Smooth muscle cell (in vitro differentiated cells): ENCODE measurements at regions not wholly inside any gene's neighbourhood (a gene's known extent, or its start where the extent isn't known, plus 50 kb on each side); places are given as distances from the start of the nearest gene placed in this dataset.

Experiments used
- DNase-seq: peaks from one replicate; lab custom pipeline; 2025; ENCODE audit not compliant: unreplicated experiment; lab: John Stamatoyannopoulos, UW
- H2AFZ ChIP-seq: fragments of 200-600 bp; sonication (generic); 2 replicates; pipeline ENCODE4 v1.6.0; 2016; ENCODE audit warnings: antibody characterized with exemption, low read depth, mild to moderate bottlenecking
- H3F3A ChIP-seq: fragments of 200-600 bp; sonication (generic); 2 replicates; pipeline ENCODE4 v1.6.0; 2017; ENCODE audit warnings: antibody characterized with exemption, low read depth
- H3K27ac ChIP-seq: fragments of 200-600 bp; sonication (generic); 2 replicates; pipeline ENCODE4 v1.5.1; 2016; ENCODE audit warnings: low read depth, mild to moderate bottlenecking
- H3K27me3 ChIP-seq: fragments of 200-600 bp; sonication (generic); 2 replicates; pipeline ENCODE4 v1.6.1; 2016; ENCODE audit warnings: low read depth, mild to moderate bottlenecking
- H3K36me3 ChIP-seq: fragments of 200-600 bp; sonication (generic); 2 replicates; pipeline ENCODE4 v1.5.1; 2016; ENCODE audit warnings: low read depth
- H3K4me1 ChIP-seq: fragments of 200-600 bp; sonication (generic); 2 replicates; pipeline ENCODE4 v1.5.1; 2016; ENCODE audit warnings: low read depth
- H3K4me2 ChIP-seq: fragments of 200-600 bp; sonication (generic); 2 replicates; pipeline ENCODE4 v1.6.0; 2016; ENCODE audit warnings: mild to moderate bottlenecking
- H3K4me3 ChIP-seq: fragments of 200-600 bp; sonication (generic); 2 replicates; pipeline ENCODE4 v1.5.1; 2016; ENCODE audit warnings: mild to moderate bottlenecking
- H3K79me2 ChIP-seq: fragments of 200-600 bp; sonication (generic); 2 replicates; pipeline ENCODE4 v1.6.0; 2016; ENCODE audit warnings: low read depth, mild to moderate bottlenecking
- H3K9ac ChIP-seq: fragments of 200-600 bp; sonication (generic); 2 replicates; pipeline ENCODE4 v1.6.0; 2016; ENCODE audit warnings: low read depth
- H3K9me3 ChIP-seq: fragments of 200-600 bp; sonication (generic); replicated peaks from 2 replicates; pipeline ENCODE4 v1.5.1; 2016; ENCODE audit warnings: low read depth
- H4K20me1 ChIP-seq: fragments of 200-600 bp; sonication (generic); 2 replicates; pipeline ENCODE4 v1.6.0; 2016; ENCODE audit warnings: low read depth
- WGBS: methylation state at CpG from one replicate; pipeline ENCODE4 v1.1.7; 2016; ENCODE audit warnings: low lambda C conversion rate; 5-methylcytosine and 5-hydroxymethylcytosine counted together
- TF ChIP-seq, protein P1 (sequence below): fragments of 200-600 bp; sonication (generic); IDR thresholded peaks from 2 replicates; pipeline ENCODE4 v1.5.1; 2017; ENCODE audit warnings: borderline replicate concordance, mild to moderate bottlenecking, antibody characterized with exemption; ENCODE audit not compliant: insufficient read depth, poor library complexity, severe bottlenecking

DNA sequence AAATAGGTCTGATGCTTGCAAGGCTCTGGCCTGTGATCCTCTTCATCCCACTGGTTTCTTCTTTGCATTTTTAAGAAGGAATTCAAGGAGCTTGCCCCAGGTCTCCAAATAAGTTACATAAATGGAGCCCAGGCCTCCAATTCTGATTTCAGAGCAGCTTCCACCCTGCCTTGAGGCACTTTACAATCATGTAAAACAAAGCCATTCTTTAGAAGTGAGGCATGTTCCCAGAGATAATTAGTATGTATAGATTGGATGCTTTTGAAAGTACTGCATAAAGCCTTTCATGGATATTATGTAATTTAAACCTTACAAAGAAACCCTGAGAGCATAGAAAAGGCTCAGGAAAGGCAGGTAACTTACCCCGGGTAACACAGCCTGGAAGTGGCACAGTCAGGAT is 466.5 kb downstream of the MIAT start:
- no peaks in the 10 kb centered on the region for H3K79me2 ChIP-seq
- H3K27ac ChIP-seq, result no peak overlapping the region
- no peaks in the 10 kb centered on the region for H3F3A ChIP-seq
- DNase-seq, result no peak
- H3K4me3 ChIP-seq, result no peak overlapping the region
- no peak overlapping the region for H3K9ac ChIP-seq
- H3K4me2 ChIP-seq, result no peak overlapping the region
- no peak overlapping the region for H2AFZ ChIP-seq
- no peaks in the 10 kb centered on the region for H4K20me1 ChIP-seq
- H3K4me1 ChIP-seq, result no peaks in the 10 kb centered on the region
- no peaks in the 10 kb centered on the region for H3K36me3 ChIP-seq
- WGBS, result 86% methylated on average over 1 of the region's 1 CpG
- TF ChIP-seq, protein P1, sequence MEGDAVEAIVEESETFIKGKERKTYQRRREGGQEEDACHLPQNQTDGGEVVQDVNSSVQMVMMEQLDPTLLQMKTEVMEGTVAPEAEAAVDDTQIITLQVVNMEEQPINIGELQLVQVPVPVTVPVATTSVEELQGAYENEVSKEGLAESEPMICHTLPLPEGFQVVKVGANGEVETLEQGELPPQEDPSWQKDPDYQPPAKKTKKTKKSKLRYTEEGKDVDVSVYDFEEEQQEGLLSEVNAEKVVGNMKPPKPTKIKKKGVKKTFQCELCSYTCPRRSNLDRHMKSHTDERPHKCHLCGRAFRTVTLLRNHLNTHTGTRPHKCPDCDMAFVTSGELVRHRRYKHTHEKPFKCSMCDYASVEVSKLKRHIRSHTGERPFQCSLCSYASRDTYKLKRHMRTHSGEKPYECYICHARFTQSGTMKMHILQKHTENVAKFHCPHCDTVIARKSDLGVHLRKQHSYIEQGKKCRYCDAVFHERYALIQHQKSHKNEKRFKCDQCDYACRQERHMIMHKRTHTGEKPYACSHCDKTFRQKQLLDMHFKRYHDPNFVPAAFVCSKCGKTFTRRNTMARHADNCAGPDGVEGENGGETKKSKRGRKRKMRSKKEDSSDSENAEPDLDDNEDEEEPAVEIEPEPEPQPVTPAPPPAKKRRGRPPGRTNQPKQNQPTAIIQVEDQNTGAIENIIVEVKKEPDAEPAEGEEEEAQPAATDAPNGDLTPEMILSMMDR, result no peak
- H3K27me3 ChIP-seq, result peaks cover 37% of the 10 kb centered on the region
- no peaks in the 10 kb centered on the region for H3K9me3 ChIP-seq

DNA sequence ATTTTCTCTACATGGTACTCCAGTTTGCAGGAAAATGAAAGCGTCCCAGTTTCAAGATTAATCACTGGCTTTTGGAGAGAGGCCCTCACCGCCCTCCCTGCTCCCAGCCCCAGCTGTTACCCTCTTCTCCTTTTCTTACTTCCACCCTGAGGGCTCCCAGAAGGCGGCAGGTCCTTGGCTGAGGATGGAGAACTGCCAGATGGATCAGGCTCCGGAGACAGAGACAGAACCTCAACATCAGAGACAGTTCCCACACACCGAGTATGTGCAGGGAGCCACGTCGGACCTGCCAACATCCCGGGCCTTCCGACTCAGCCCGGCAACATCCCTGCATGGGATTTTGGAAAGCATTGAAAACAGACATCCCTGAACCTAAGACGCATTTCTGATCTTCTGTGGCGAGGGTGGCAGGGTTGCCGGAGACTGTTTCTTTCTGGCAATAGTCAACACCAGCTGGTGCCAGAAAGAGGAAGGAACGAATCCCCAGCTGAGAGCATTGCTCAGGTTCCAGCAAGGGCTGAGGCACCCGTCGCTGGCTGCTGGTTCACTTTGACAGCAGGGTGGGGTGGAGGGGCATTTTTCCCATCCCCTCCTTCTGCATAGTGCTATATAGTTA is 467.1 kb downstream of the MIAT start:
- Histone ChIP-seq H3K9me3 (no peaks in the 10 kb centered on the region), H3K27ac (no peak overlapping the region), H3K9ac (no peak overlapping the region), H2AFZ (no peak overlapping the region), H3K4me3 (no peak overlapping the region), H3K79me2 (no peaks in the 10 kb centered on the region), H4K20me1 (no peaks in the 10 kb centered on the region), H3K36me3 (no peaks in the 10 kb centered on the region), H3K4me2 (no peak overlapping the region), H3K27me3 (peaks cover 38% of the 10 kb centered on the region), H3F3A (no peaks in the 10 kb centered on the region), H3K4me1 (no peaks in the 10 kb centered on the region)
- TF ChIP-seq, protein P1, result no peak
- WGBS, result 89% methylated on average over 16 of the region's 16 CpGs
- DNase-seq, result no peak

DNA sequence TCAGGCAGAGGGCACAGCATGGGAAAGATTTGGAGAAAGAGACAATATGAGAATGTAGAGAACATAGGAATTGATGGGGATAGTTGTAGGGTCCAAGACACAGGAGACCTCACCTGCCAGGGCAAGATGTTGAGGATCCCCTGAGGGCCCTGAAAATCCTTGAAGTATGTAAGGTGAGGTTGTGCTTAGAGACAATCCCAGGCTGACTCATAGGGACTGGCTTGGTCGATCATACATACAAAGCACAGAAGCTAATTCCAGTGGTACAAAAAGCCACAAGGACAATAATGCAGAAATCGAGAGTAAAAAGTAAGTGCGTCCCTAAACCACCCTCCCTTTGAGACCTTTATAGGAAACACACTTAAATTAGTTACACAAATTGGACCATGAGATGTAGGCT is 468.2 kb downstream of the MIAT start:
- Histone ChIP-seq H3F3A (no peaks in the 10 kb centered on the region), H3K9ac (no peak overlapping the region), H3K4me3 (no peak overlapping the region), H4K20me1 (no peaks in the 10 kb centered on the region), H3K4me1 (no peaks in the 10 kb centered on the region), H3K79me2 (no peaks in the 10 kb centered on the region), H2AFZ (no peak overlapping the region), H3K9me3 (no peaks in the 10 kb centered on the region), H3K27me3 (peaks cover 38% of the 10 kb centered on the region), H3K27ac (no peak overlapping the region), H3K36me3 (no peaks in the 10 kb centered on the region), H3K4me2 (no peak overlapping the region)
- TF ChIP-seq, protein P1, result no peak
- no peak for DNase-seq
- WGBS, result 47% methylated on average over 3 of the region's 3 CpGs

DNA sequence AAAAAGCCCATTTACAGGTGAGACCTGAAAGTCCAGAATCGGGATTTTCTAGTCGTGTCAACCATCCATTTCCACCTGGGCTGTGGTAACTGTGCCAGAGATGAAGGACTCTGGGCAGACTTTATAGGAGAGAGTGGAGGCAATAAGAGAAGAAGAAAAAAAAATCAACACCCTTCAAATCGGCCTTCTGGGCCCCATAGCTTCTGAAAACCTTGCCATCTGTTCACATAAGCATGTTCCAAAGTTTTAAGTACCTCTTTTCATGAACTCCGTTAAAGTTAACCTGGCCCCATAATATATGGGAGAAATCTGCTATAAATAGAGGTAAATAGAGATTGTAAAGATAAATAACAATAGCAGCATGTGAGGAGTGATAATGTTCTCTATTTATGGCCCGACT is 470.5 kb downstream of the MIAT start:
- H3K9ac ChIP-seq, result no peak overlapping the region
- H3K36me3 ChIP-seq, result no peaks in the 10 kb centered on the region
- no peaks in the 10 kb centered on the region for H3K4me1 ChIP-seq
- H3K27ac ChIP-seq, result no peak overlapping the region
- DNase-seq, result no peak
- TF ChIP-seq, protein P1, result no peak
- no peak overlapping the region for H2AFZ ChIP-seq
- peaks cover 38% of the 10 kb centered on the region for H3K27me3 ChIP-seq
- H3K9me3 ChIP-seq, result no peaks in the 10 kb centered on the region
- H4K20me1 ChIP-seq, result no peaks in the 10 kb centered on the region
- no peak overlapping the region for H3K4me2 ChIP-seq
- no peaks in the 10 kb centered on the region for H3K79me2 ChIP-seq
- no peaks in the 10 kb centered on the region for H3F3A ChIP-seq
- WGBS, result 91% methylated on average over 5 of the region's 5 CpGs
- no peak overlapping the region for H3K4me3 ChIP-seq
